Neuronal stem cell (in vitro differentiated cells): ENCODE measurements at regions not wholly inside any gene's neighbourhood (a gene's known extent, or its start where the extent isn't known, plus 50 kb on each side); places are given as distances from the start of the nearest gene placed in this dataset.

ENCODE experiments used
- DNase-seq: peaks from one replicate; pipeline ENCODE4 v3.0.0-alpha.2; 2013; ENCODE audit warnings: low spot score
- H2AFZ ChIP-seq: one replicate; pipeline ENCODE4 v1.6.1; 2013; ENCODE audit warnings: mild to moderate bottlenecking, low read length, inconsistent platforms
- H2AK5ac ChIP-seq: 2 replicates; pipeline ENCODE4 v1.6.1; 2013; ENCODE audit warnings: low read depth, mild to moderate bottlenecking, inconsistent platforms, low read length, moderate library complexity, mixed read lengths
- H2BK120ac ChIP-seq: 2 replicates; pipeline ENCODE4 v1.6.1; 2013; ENCODE audit warnings: low read depth, mild to moderate bottlenecking, inconsistent platforms, low read length, moderate library complexity, mixed read lengths
- H2BK12ac ChIP-seq: one replicate; pipeline ENCODE4 v1.6.1; 2013; ENCODE audit warnings: low read length, inconsistent platforms
- H2BK15ac ChIP-seq: 2 replicates; pipeline ENCODE4 v1.6.1; 2013; ENCODE audit warnings: mild to moderate bottlenecking, low read length, inconsistent platforms, mixed read lengths
- H2BK5ac ChIP-seq: one replicate; pipeline ENCODE4 v1.6.1; 2013; ENCODE audit warnings: inconsistent platforms, mild to moderate bottlenecking, low read length, moderate library complexity
- H3K14ac ChIP-seq: one replicate; pipeline ENCODE4 v1.6.1; 2013; ENCODE audit warnings: low read length, inconsistent platforms
- H3K18ac ChIP-seq: 2 replicates; pipeline ENCODE4 v1.6.1; 2013; ENCODE audit warnings: low read length, inconsistent platforms
- H3K23ac ChIP-seq: 2 replicates; pipeline ENCODE4 v1.6.1; 2013; ENCODE audit warnings: low read depth, mild to moderate bottlenecking, mixed read lengths, low read length, inconsistent platforms; ENCODE audit not compliant: poor library complexity
- H3K27ac ChIP-seq: replicated peaks from 3 replicates; pipeline ENCODE4 v1.5.1; 2013; ENCODE audit warnings: low read length, inconsistent platforms
- H3K27me3 ChIP-seq, 3 experiments: 2 replicates each; pipeline ENCODE4 v1.6.1; 2013; ENCODE audit warnings: low read length in 3 of 3, mild to moderate bottlenecking in 2 of 3, inconsistent platforms in 1 of 3, low read depth in 1 of 3, mixed read lengths in 1 of 3, moderate library complexity in 1 of 3; ENCODE audit not compliant: control insufficient read depth in 3 of 3, insufficient read depth in 3 of 3
- H3K36me3 ChIP-seq, 2 donors: replicated peaks in 1 of 2; 2 replicates each; pipeline ENCODE4 v1.6.1; 2013; ENCODE audit warnings: low read length in 2 of 2; ENCODE audit not compliant: control insufficient read depth in 2 of 2, insufficient read depth in 2 of 2
- H3K4ac ChIP-seq: 2 replicates; pipeline ENCODE4 v1.6.1; 2013; ENCODE audit warnings: inconsistent platforms, mild to moderate bottlenecking, low read length, moderate library complexity
- H3K4me1 ChIP-seq, 2 donors: 1 replicate in 1 of 2; 2 replicates in 1 of 2; pipeline ENCODE4 v1.6.1; 2013; ENCODE audit warnings: low read length in 2 of 2, low read depth in 1 of 2; ENCODE audit not compliant: control insufficient read depth in 2 of 2, insufficient read depth in 1 of 2
- H3K4me2 ChIP-seq: one replicate; pipeline ENCODE4 v1.6.1; 2013; ENCODE audit warnings: mild to moderate bottlenecking, low read length, inconsistent platforms; ENCODE audit not compliant: insufficient read depth, poor library complexity, severe bottlenecking
- H3K4me3 ChIP-seq, 2 donors: 2 replicates each; pipeline ENCODE4 v1.5.1; 2013; ENCODE audit warnings: low read length in 2 of 2, mild to moderate bottlenecking in 2 of 2, inconsistent platforms in 1 of 2, moderate library complexity in 1 of 2
- H3K79me1 ChIP-seq: one replicate; pipeline ENCODE4 v1.6.1; 2013; ENCODE audit warnings: low read depth, mild to moderate bottlenecking, inconsistent platforms, low read length, moderate library complexity
- H3K9ac ChIP-seq: one replicate; pipeline ENCODE4 v1.6.1; 2013; ENCODE audit warnings: mild to moderate bottlenecking, low read depth, low read length, inconsistent platforms; ENCODE audit not compliant: poor library complexity
- H3K9me3 ChIP-seq, 2 donors: replicated peaks in 1 of 2; 2 replicates each; pipeline versions ENCODE3 to v1.6.1; 2013; ENCODE audit warnings: low read length in 2 of 2, mild to moderate bottlenecking in 2 of 2, inconsistent platforms in 1 of 2, low read depth in 1 of 2, mixed read lengths in 1 of 2, moderate library complexity in 1 of 2; ENCODE audit not compliant: control insufficient read depth in 2 of 2, insufficient read depth in 1 of 2
- H4K8ac ChIP-seq: one replicate; pipeline ENCODE4 v1.6.1; 2013; ENCODE audit warnings: low read depth, mild to moderate bottlenecking, inconsistent platforms, low read length, moderate library complexity
- H4K91ac ChIP-seq: one replicate; pipeline ENCODE4 v1.6.1; 2013; ENCODE audit warnings: low read length, low read depth, mild to moderate bottlenecking, inconsistent platforms; ENCODE audit not compliant: poor library complexity
- WGBS, 2 donors: extraction: QIAGEN DNeasy Blood & Tissue Kit; methylation state at CpG; one replicate each; pipeline ENCODE4 v1.1.7; 2013; ENCODE audit warnings: missing lambda C conversion rate in 2 of 2, mixed read lengths in 1 of 2; ENCODE audit not compliant: insufficient read length in 2 of 2, insufficient replicate concordance in 1 of 2; ENCODE audit errors: extremely low coverage in 2 of 2; 5-methylcytosine and 5-hydroxymethylcytosine counted together

GRCh38 chr16:35868630-35869029, 2409.2 kb downstream of the TP53TG3F start:
- H2BK12ac ChIP-seq = no peak overlapping the region
- no CpG with 5 or more reads among the region's 3 CpGs for WGBS, 2 donors
- H3K79me1 ChIP-seq = no peaks in the 10 kb centered on the region
- no peak overlapping the region for H2BK5ac ChIP-seq
- H3K14ac ChIP-seq = no peak overlapping the region
- H3K4me1 ChIP-seq = no peaks in the 10 kb centered on the region
- H3K9me3 ChIP-seq = peaks cover 0 to 20% of the 10 kb centered on the region in 2 donors
- H3K4me3 ChIP-seq = no peak overlapping the region
- H4K8ac ChIP-seq = no peak overlapping the region
- H2AK5ac ChIP-seq = no peak overlapping the region
- DNase-seq = no peak
- peaks cover 0 to 2% (median 0%) of the 10 kb centered on the region in 3 experiments for H3K27me3 ChIP-seq
- H2AFZ ChIP-seq = no peak overlapping the region
- H4K91ac ChIP-seq = no peak overlapping the region
- H2BK15ac ChIP-seq = no peak overlapping the region
- H3K9ac ChIP-seq = no peak overlapping the region
- H3K23ac ChIP-seq = no peak overlapping the region
- no peak overlapping the region for H3K18ac ChIP-seq
- H3K4ac ChIP-seq = no peak overlapping the region
- no peaks in the 10 kb centered on the region for H3K36me3 ChIP-seq
- no peak overlapping the region for H3K4me2 ChIP-seq
- H2BK120ac ChIP-seq = no peak overlapping the region
- no peak overlapping the region for H3K27ac ChIP-seq

DNA sequence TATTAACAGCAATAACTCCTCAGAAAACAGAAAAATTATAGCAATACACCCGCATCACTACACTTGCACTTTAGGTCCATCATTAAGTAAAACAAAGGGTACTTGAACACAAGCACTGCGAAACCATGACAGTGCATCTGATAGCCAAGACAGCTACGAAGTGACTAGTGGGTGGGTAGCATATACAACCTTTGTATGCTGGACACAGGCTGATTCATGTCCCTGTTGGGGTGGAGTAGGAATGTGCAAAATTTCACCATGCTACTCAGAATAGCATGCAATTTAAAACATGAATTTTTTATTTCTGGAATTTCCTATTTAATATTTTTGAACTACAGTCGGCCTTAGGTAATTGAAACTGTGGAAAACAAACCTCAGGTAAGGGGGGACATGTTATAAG, 2414.1 kb downstream of the TP53TG3F start:
- Histone ChIP-seq H2BK12ac (no peak overlapping the region), H3K79me1 (no peaks in the 10 kb centered on the region), H3K4me2 (no peak overlapping the region), H3K23ac (no peak overlapping the region), H4K91ac (no peak overlapping the region), H2BK120ac (no peak overlapping the region), H3K4ac (no peak overlapping the region), H2AFZ (no peak overlapping the region), H3K14ac (no peak overlapping the region), H3K27me3 (no peaks in the 10 kb centered on the region), H3K9ac (no peak overlapping the region), H3K4me3 (no peak overlapping the region), H3K4me1 (no peaks in the 10 kb centered on the region), H2AK5ac (no peak overlapping the region), H3K18ac (no peak overlapping the region), H3K9me3 (peaks cover 0 to 19% of the 10 kb centered on the region in 2 donors), H3K36me3 (no peaks in the 10 kb centered on the region), H2BK5ac (no peak overlapping the region), H4K8ac (no peak overlapping the region), H2BK15ac (no peak overlapping the region), H3K27ac (no peak overlapping the region)
- no CpG with 5 or more reads among the region's 4 CpGs for WGBS, 2 donors
- DNase-seq = no peak

DNA sequence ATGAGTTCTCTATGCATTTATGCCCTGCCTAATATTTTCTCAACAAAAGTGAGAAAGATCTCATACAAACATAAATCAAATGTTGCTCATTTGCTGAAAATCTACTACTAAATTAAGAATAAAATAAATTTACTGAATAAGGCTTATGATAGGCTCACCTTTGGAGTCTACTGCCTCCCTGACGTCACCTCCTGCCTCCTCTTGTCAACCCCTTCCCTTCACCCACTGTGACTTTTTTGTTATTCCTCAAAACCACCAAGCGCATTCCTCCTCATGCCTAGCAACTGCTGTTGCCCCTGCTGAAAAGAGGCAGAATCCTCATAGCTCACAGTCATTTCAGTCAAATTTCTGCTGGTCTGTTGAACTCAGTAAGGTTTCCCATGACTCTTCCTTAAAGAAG, 2422.2 kb downstream of the TP53TG3F start:
- H3K23ac ChIP-seq = no peak overlapping the region
- H2BK15ac ChIP-seq = no peak overlapping the region
- no peak overlapping the region for H3K4ac ChIP-seq
- no peaks in the 10 kb centered on the region for H3K79me1 ChIP-seq
- no peak overlapping the region for H3K14ac ChIP-seq
- no peak overlapping the region for H2BK120ac ChIP-seq
- no peaks in the 10 kb centered on the region for H3K27me3 ChIP-seq
- no peak overlapping the region for H4K91ac ChIP-seq
- H3K4me1 ChIP-seq = no peaks in the 10 kb centered on the region
- H2BK5ac ChIP-seq = no peak overlapping the region
- no peak overlapping the region for H3K27ac ChIP-seq
- H2AFZ ChIP-seq = no peak overlapping the region
- no peak overlapping the region for H3K4me2 ChIP-seq
- no peak overlapping the region for H3K18ac ChIP-seq
- no peak overlapping the region for H4K8ac ChIP-seq
- H3K36me3 ChIP-seq = no peaks in the 10 kb centered on the region
- H2BK12ac ChIP-seq = no peak overlapping the region
- no CpG with 5 or more reads among the region's 2 CpGs for WGBS, 2 donors
- no peak overlapping the region for H3K4me3 ChIP-seq
- H2AK5ac ChIP-seq = no peak overlapping the region
- no peak overlapping the region for H3K9ac ChIP-seq
- DNase-seq = no peak
- H3K9me3 ChIP-seq = peaks cover 0 to 17% of the 10 kb centered on the region in 2 donors

GRCh38 chr16:35906440-35906839, 2447.0 kb downstream of the TP53TG3F start:
- Histone ChIP-seq H2BK12ac (no peak overlapping the region), H3K36me3 (no peaks in the 10 kb centered on the region), H2BK5ac (no peak overlapping the region), H3K27ac (no peak overlapping the region), H3K4me1 (no peaks in the 10 kb centered on the region), H3K27me3 (no peaks in the 10 kb centered on the region), H3K4ac (no peak overlapping the region), H3K4me3 (no peak overlapping the region), H2AK5ac (no peak overlapping the region), H3K18ac (no peak overlapping the region), H2BK120ac (no peak overlapping the region), H2AFZ (no peak overlapping the region), H4K8ac (no peak overlapping the region), H3K9ac (no peak overlapping the region), H3K23ac (no peak overlapping the region), H3K79me1 (no peaks in the 10 kb centered on the region), H3K4me2 (no peak overlapping the region), H4K91ac (no peak overlapping the region), H3K9me3 (peaks cover 0 to 58% of the 10 kb centered on the region in 2 donors), H2BK15ac (no peak overlapping the region), H3K14ac (no peak overlapping the region)
- DNase-seq = no peak
- WGBS, 2 donors = no CpG with 5 or more reads among the region's 1 CpG
